ENCODE measurements at regions not wholly inside any gene's neighbourhood (a gene's known extent, or its start where the extent isn't known, plus 50 kb on each side); places are given as distances from the start of the nearest gene placed in this dataset.

GRCh38 chr18:55830544-55830943 lies 242.6 kb upstream of the TCF4 start:
- no peak for ATAC-seq

GRCh38 chr18:55821219-55821618 lies 233.2 kb upstream of the TCF4 start:
- ATAC-seq, result no peak

GRCh38 chr18:55819448-55819847 lies 231.5 kb upstream of the TCF4 start:
- no peak for ATAC-seq

GRCh38 chr18:55818284-55818683 lies 230.3 kb upstream of the TCF4 start:
- ATAC-seq, result no peak

GRCh38 chr18:55811925-55812324 lies 223.9 kb upstream of the TCF4 start:
- ATAC-seq, result no peak

GRCh38 chr18:55805666-55806065 lies 217.7 kb upstream of the TCF4 start:
- ATAC-seq, result no peak

GRCh38 chr18:55795101-55795669 lies 207.2 kb upstream of the TCF4 start:
- no peak for ATAC-seq

- ATAC-seq, result no peak
These were observed 206.5 kb upstream of the TCF4 start for GRCh38 chr18:55794288-55795052.

GRCh38 chr18:55790296-55790695 lies 202.3 kb upstream of the TCF4 start:
- ATAC-seq, result no peak

GRCh38 chr18:55787536-55788073 lies 199.6 kb upstream of the TCF4 start:
- ATAC-seq, result no peak

GRCh38 chr18:55786651-55787272 lies 198.8 kb upstream of the TCF4 start:
- ATAC-seq, result no peak

- no peak for ATAC-seq
These were observed 195.9 kb upstream of the TCF4 start for GRCh38 chr18:55783921-55784320.

- no peak for ATAC-seq
These were observed 193.5 kb upstream of the TCF4 start for GRCh38 chr18:55781481-55781957.

- no peak for ATAC-seq
These were observed 192.6 kb upstream of the TCF4 start for GRCh38 chr18:55780586-55781071.

GRCh38 chr18:55779691-55780585 lies 191.9 kb upstream of the TCF4 start:
- peak; percentile 30 to 38 for ATAC-seq

GRCh38 chr18:55778788-55779690 lies 191.0 kb upstream of the TCF4 start:
- ATAC-seq, result no peak

GRCh38 chr18:55777666-55778304 lies 189.8 kb upstream of the TCF4 start:
- no peak for ATAC-seq

GRCh38 chr18:55775972-55776371 lies 188.0 kb upstream of the TCF4 start:
- ATAC-seq, result no peak

- no peak for ATAC-seq
These were observed 186.5 kb upstream of the TCF4 start for GRCh38 chr18:55774505-55774904.

GRCh38 chr18:55768255-55768654 lies 180.3 kb upstream of the TCF4 start:
- no peak for ATAC-seq

GRCh38 chr18:55764386-55764785 lies 176.4 kb upstream of the TCF4 start:
- ATAC-seq, result no peak
